HG03280 (cell line): ENCODE measurements at regions not wholly inside any gene's neighbourhood (a gene's known extent, or its start where the extent isn't known, plus 50 kb on each side); places are given as distances from the start of the nearest gene placed in this dataset.

Experiments used
- ATAC-seq: cut with Tn5 transposase; IDR thresholded peaks from one replicate; pipeline ENCODE4 v1.9.1; 2021; ENCODE audit warnings: mild to moderate bottlenecking, moderate library complexity; ENCODE audit not compliant: unreplicated experiment

GRCh38 chr4:125677665-125678307, 363.0 kb downstream of the FAT4 start:
- ATAC-seq = no peak

GRCh38 chr4:125679989-125680388, 365.2 kb downstream of the FAT4 start:
- no peak for ATAC-seq

- no peak for ATAC-seq
These were observed 366.5 kb downstream of the FAT4 start for GRCh38 chr4:125681240-125681639.

- ATAC-seq = no peak
These were observed 368.0 kb downstream of the FAT4 start for GRCh38 chr4:125682730-125683129.

- ATAC-seq = no peak
These were observed 374.1 kb downstream of the FAT4 start for GRCh38 chr4:125688841-125689240.

- no peak for ATAC-seq
These were observed 375.1 kb downstream of the FAT4 start for GRCh38 chr4:125689805-125690204.

- ATAC-seq = no peak
These were observed 378.5 kb downstream of the FAT4 start for GRCh38 chr4:125693228-125693627.

GRCh38 chr4:125702406-125702805, 387.7 kb downstream of the FAT4 start:
- no peak for ATAC-seq

GRCh38 chr4:125703443-125703842, 388.7 kb downstream of the FAT4 start:
- no peak for ATAC-seq

- no peak for ATAC-seq
These were observed 390.0 kb downstream of the FAT4 start for GRCh38 chr4:125704726-125705125.

- ATAC-seq = no peak
These were observed 390.9 kb downstream of the FAT4 start for GRCh38 chr4:125705681-125706080.

GRCh38 chr4:125707397-125707796, 392.6 kb downstream of the FAT4 start:
- ATAC-seq = no peak

- no peak for ATAC-seq
These were observed 396.0 kb downstream of the FAT4 start for GRCh38 chr4:125710766-125711165.

GRCh38 chr4:125714049-125714448, 399.3 kb downstream of the FAT4 start:
- ATAC-seq = no peak

GRCh38 chr4:125714845-125715244, 400.1 kb downstream of the FAT4 start:
- ATAC-seq = no peak

GRCh38 chr4:125719987-125720386, 405.2 kb downstream of the FAT4 start:
- ATAC-seq = no peak

GRCh38 chr4:125722009-125722408, 407.3 kb downstream of the FAT4 start:
- ATAC-seq = no peak

GRCh38 chr4:125725957-125726525, 411.3 kb downstream of the FAT4 start:
- ATAC-seq = no peak

GRCh38 chr4:125727931-125728330, 413.2 kb downstream of the FAT4 start:
- no peak for ATAC-seq

- no peak for ATAC-seq
These were observed 413.8 kb downstream of the FAT4 start for GRCh38 chr4:125728568-125728967.

- ATAC-seq = no peak
These were observed 414.4 kb downstream of the FAT4 start for GRCh38 chr4:125729171-125729570.

- ATAC-seq = no peak
These were observed 417.9 kb downstream of the FAT4 start for GRCh38 chr4:125732632-125733031.

- ATAC-seq = no peak
These were observed 419.7 kb downstream of the FAT4 start for GRCh38 chr4:125734504-125734903.
